ENCODE measurements at regions not wholly inside any gene's neighbourhood (a gene's known extent, or its start where the extent isn't known, plus 50 kb on each side); places are given as distances from the start of the nearest gene placed in this dataset.

- ChIA-PET CTCF (no interaction called here), POLR2A (no interaction called here)
- no peaks in the 10 kb centered on the region for H3K36me3 ChIP-seq (ENCODE audit: control insufficient read depth, insufficient read depth, low read length)
- no peak overlapping the region for H3K4me3 ChIP-seq (ENCODE audit: low read depth, low read length)
- H3K27me3 ChIP-seq (ENCODE audit: control insufficient read depth, insufficient read depth, low read length) = no peaks in the 10 kb centered on the region
- TF ChIP-seq CTCF (IDR thresholded peaks at IDR 0.05; ENCODE audit: insufficient read depth, low read depth, low read length) = no peak
- DNase-seq (ENCODE audit: low read depth) = no peak
Measured at GRCh38 chr6:66796987-66797386, 1090.0 kb upstream of the EYS start.

GRCh38 chr6:66788579-66788978 is 1081.6 kb upstream of the EYS start:
- H3K4me3 ChIP-seq (ENCODE audit: low read depth, low read length) = no peak overlapping the region
- no peak for DNase-seq (ENCODE audit: low read depth)
- no peaks in the 10 kb centered on the region for H3K36me3 ChIP-seq (ENCODE audit: control insufficient read depth, insufficient read depth, low read length)
- ChIA-PET POLR2A (no interaction called here), CTCF (no interaction called here)
- TF ChIP-seq CTCF (IDR thresholded peaks at IDR 0.05; ENCODE audit: insufficient read depth, low read depth, low read length) = no peak
- H3K27me3 ChIP-seq (ENCODE audit: control insufficient read depth, insufficient read depth, low read length) = no peaks in the 10 kb centered on the region

GRCh38 chr6:66772800-66773199 is 1065.8 kb upstream of the EYS start:
- no peak for TF ChIP-seq CTCF (IDR thresholded peaks at IDR 0.05; ENCODE audit: insufficient read depth, low read depth, low read length)
- Histone ChIP-seq H3K36me3 (ENCODE audit: control insufficient read depth, insufficient read depth, low read length) (no peaks in the 10 kb centered on the region), H3K4me3 (ENCODE audit: low read depth, low read length) (no peak overlapping the region), H3K27me3 (ENCODE audit: control insufficient read depth, insufficient read depth, low read length) (no peaks in the 10 kb centered on the region)
- ChIA-PET CTCF (no interaction called here), POLR2A (no interaction called here)
- no peak for DNase-seq (ENCODE audit: low read depth)

- no peak for DNase-seq (ENCODE audit: low read depth)
- no peaks in the 10 kb centered on the region for H3K36me3 ChIP-seq (ENCODE audit: control insufficient read depth, insufficient read depth, low read length)
- no peak overlapping the region for H3K4me3 ChIP-seq (ENCODE audit: low read depth, low read length)
- TF ChIP-seq CTCF (IDR thresholded peaks at IDR 0.05; ENCODE audit: insufficient read depth, low read depth, low read length) = no peak
- no peaks in the 10 kb centered on the region for H3K27me3 ChIP-seq (ENCODE audit: control insufficient read depth, insufficient read depth, low read length)
- ChIA-PET POLR2A (no interaction called here), CTCF (no interaction called here)
Measured at GRCh38 chr6:66771626-66772025, 1064.6 kb upstream of the EYS start.

- Histone ChIP-seq H3K27me3 (ENCODE audit: control insufficient read depth, insufficient read depth, low read length) (no peaks in the 10 kb centered on the region), H3K36me3 (ENCODE audit: control insufficient read depth, insufficient read depth, low read length) (no peaks in the 10 kb centered on the region), H3K4me3 (ENCODE audit: low read depth, low read length) (no peak overlapping the region)
- CTCF ChIA-PET = no interaction called here
- DNase-seq (ENCODE audit: low read depth) = no peak
- POLR2A ChIA-PET = no interaction called here
- TF ChIP-seq CTCF (IDR thresholded peaks at IDR 0.05; ENCODE audit: insufficient read depth, low read depth, low read length) = no peak
Measured at GRCh38 chr6:66751630-66752029, 1044.6 kb upstream of the EYS start.
